IMR-90 (cell line): ENCODE measurements at regions not wholly inside any gene's neighbourhood (a gene's known extent, or its start where the extent isn't known, plus 50 kb on each side); places are given as distances from the start of the nearest gene placed in this dataset.

ENCODE experiments used
- ATAC-seq: fragments of 200-7000 bp; cut with Tn5 transposase; 2 replicates; pipeline ENCODE4 v1.9.1; 2020; ENCODE audit warnings: low read depth, mild to moderate bottlenecking, moderate library complexity
- BruUV-seq: library from RNA; stranded (reverse); fragments of 400-500 nt; replicated peaks from 2 replicates; lab custom pipeline; 2021; lab: Mats Ljungman, UMichigan
- CTCF ChIA-PET: fragments of 300-600 bp; formaldehyde crosslinking; extraction: SDS; loops from one replicate; lab custom pipeline; 2021; ENCODE audit warnings: antibody characterized with exemption; lab: Yijun Ruan, JAX
- POLR2A ChIA-PET: fragments of 300-600 bp; sonication (Branson Sonifier 250); formaldehyde crosslinking; loops from one replicate; lab custom pipeline; 2022; ENCODE audit warnings: antibody characterized with exemption; ENCODE audit not compliant: unreplicated experiment; lab: Charles Lee
- DNase-seq: peaks from one replicate; pipeline ENCODE4 v3.0.0; 2013
- H2AFZ ChIP-seq: replicated peaks from 2 replicates; pipeline ENCODE3; 2013; ENCODE audit warnings: low read length, mild to moderate bottlenecking; ENCODE audit not compliant: poor library complexity
- H2AK5ac ChIP-seq: 2 replicates; pipeline ENCODE4 v1.6.1; 2013; ENCODE audit warnings: low read depth, low read length, inconsistent platforms
- H2AK9ac ChIP-seq: replicated peaks from 2 replicates; pipeline ENCODE3; 2013; ENCODE audit warnings: mild to moderate bottlenecking, low read depth, low read length, moderate library complexity; ENCODE audit not compliant: poor library complexity
- H2BK120ac ChIP-seq: 2 replicates; pipeline ENCODE4 v1.6.1; 2013; ENCODE audit warnings: low read depth, low read length, inconsistent platforms
- H2BK15ac ChIP-seq: 3 replicates; pipeline ENCODE4 v1.6.1; 2013; ENCODE audit warnings: low read depth, low read length, inconsistent platforms
- H2BK20ac ChIP-seq: 2 replicates; pipeline ENCODE4 v1.6.1; 2013; ENCODE audit warnings: low read depth, mild to moderate bottlenecking, inconsistent platforms, low read length, moderate library complexity
- H2BK5ac ChIP-seq: 2 replicates; pipeline ENCODE4 v1.6.1; 2013; ENCODE audit warnings: mild to moderate bottlenecking, low read depth, low read length, inconsistent platforms; ENCODE audit not compliant: poor library complexity, severe bottlenecking
- H3K14ac ChIP-seq: replicated peaks from 2 replicates; pipeline ENCODE4 v1.6.1; 2013; ENCODE audit warnings: low read depth, low read length, inconsistent platforms
- H3K18ac ChIP-seq: 2 replicates; pipeline ENCODE4 v1.6.1; 2013; ENCODE audit warnings: low read depth, low read length, control low read depth
- H3K23ac ChIP-seq: 2 replicates; pipeline ENCODE4 v1.6.1; 2013; ENCODE audit warnings: low read depth, low read length, inconsistent platforms
- H3K27ac ChIP-seq: 2 replicates; pipeline ENCODE4 v1.5.1; 2013; ENCODE audit warnings: mild to moderate bottlenecking, control low read depth, low read length; ENCODE audit not compliant: insufficient read depth
- H3K27me3 ChIP-seq: 2 replicates; pipeline ENCODE4 v1.6.1; 2013; ENCODE audit warnings: low read length; ENCODE audit not compliant: control insufficient read depth, insufficient read depth
- H3K36me3 ChIP-seq: 2 replicates; pipeline ENCODE4 v1.6.1; 2013; ENCODE audit warnings: low read length, mixed read lengths; ENCODE audit not compliant: control insufficient read depth, insufficient read depth
- H3K4ac ChIP-seq: 2 replicates; pipeline ENCODE4 v1.6.1; 2013; ENCODE audit warnings: low read depth, low read length, inconsistent platforms
- H3K4me1 ChIP-seq: 2 replicates; pipeline ENCODE4 v1.6.1; 2013; ENCODE audit warnings: low read length, mixed read lengths; ENCODE audit not compliant: control insufficient read depth, insufficient read depth
- H3K4me2 ChIP-seq: 2 replicates; pipeline ENCODE4 v1.6.1; 2013; ENCODE audit warnings: low read depth, mild to moderate bottlenecking, control low read depth, low read length, moderate library complexity
- H3K4me3 ChIP-seq: 2 replicates; pipeline ENCODE4 v1.5.1; 2013; ENCODE audit warnings: low read depth, mild to moderate bottlenecking, control low read depth, low read length, moderate library complexity; ENCODE audit not compliant: insufficient read depth
- H3K56ac ChIP-seq: 2 replicates; pipeline ENCODE4 v1.6.1; 2013; ENCODE audit warnings: low read length, inconsistent platforms; ENCODE audit not compliant: insufficient read depth; ENCODE audit errors: extremely low read depth
- H3K79me1 ChIP-seq, 2 experiments: 2 replicates each; pipeline ENCODE4 v1.6.1; 2013; ENCODE audit warnings: low read length in 2 of 2, inconsistent platforms in 1 of 2, low read depth in 1 of 2
- H3K9ac ChIP-seq: 2 replicates; pipeline ENCODE4 v1.6.1; 2013; ENCODE audit warnings: low read depth, low read length, control low read depth
- H3K9me1 ChIP-seq: 2 replicates; pipeline ENCODE4 v1.6.1; 2013; ENCODE audit warnings: low read length, inconsistent platforms; ENCODE audit not compliant: insufficient read depth
- H3K9me3 ChIP-seq: 2 replicates; pipeline ENCODE4 v1.6.1; 2013; ENCODE audit warnings: low read length; ENCODE audit not compliant: control insufficient read depth, insufficient read depth
- H4K20me1 ChIP-seq: 2 replicates; pipeline ENCODE4 v1.6.1; 2013; ENCODE audit warnings: low read length, inconsistent platforms; ENCODE audit not compliant: insufficient read depth
- H4K5ac ChIP-seq: 2 replicates; pipeline ENCODE4 v1.6.1; 2013; ENCODE audit warnings: mild to moderate bottlenecking, low read depth, low read length, control low read depth
- H4K8ac ChIP-seq, 2 experiments: 2 replicates each; pipeline ENCODE4 v1.6.1; 2013; ENCODE audit warnings: low read depth in 2 of 2, low read length in 2 of 2, control low read depth in 1 of 2, inconsistent platforms in 1 of 2
- H4K91ac ChIP-seq: 2 replicates; pipeline ENCODE4 v1.6.1; 2013; ENCODE audit warnings: low read depth, low read length, inconsistent platforms; ENCODE audit not compliant: insufficient read depth
- CEBPB ChIP-seq: IDR thresholded peaks from 2 replicates; pipeline ENCODE4 v1.6.1; 2012; ENCODE audit warnings: low read depth, low read length, improper control_type of control experiment
- CTCF ChIP-seq: conservative IDR thresholded peaks from 2 replicates; pipeline ENCODE4 v1.5.1; 2012; ENCODE audit warnings: mild to moderate bottlenecking, low read depth, low read length, improper control_type of control experiment
- ELK1 ChIP-seq: fragments of 150-350 bp; IDR thresholded peaks from 2 replicates; pipeline ENCODE4 v1.6.1; 2016; ENCODE audit warnings: low read depth, mild to moderate bottlenecking, low read length, moderate library complexity, borderline replicate concordance
- MAFK ChIP-seq: IDR thresholded peaks from 2 replicates; pipeline ENCODE4 v1.6.1; 2012; ENCODE audit warnings: low read depth, low read length, improper control_type of control experiment
- MXI1 ChIP-seq: IDR thresholded peaks from 2 replicates; pipeline ENCODE4 v1.6.1; 2012; ENCODE audit warnings: low read depth, mild to moderate bottlenecking, low read length, moderate library complexity, borderline replicate concordance
- POLR2A ChIP-seq: IDR thresholded peaks from 2 replicates; pipeline ENCODE4 v1.6.1; 2012; ENCODE audit warnings: mild to moderate bottlenecking, low read depth, low read length
- RAD21 ChIP-seq: IDR thresholded peaks from 2 replicates; pipeline ENCODE4 v1.6.1; 2012; ENCODE audit warnings: low read length, improper control_type of control experiment
- RFX5 ChIP-seq: IDR thresholded peaks from 2 replicates; pipeline ENCODE4 v1.8.0; 2012; ENCODE audit warnings: low read depth, mild to moderate bottlenecking, low read length, moderate library complexity
- USF2 ChIP-seq: fragments of 150-350 bp; IDR thresholded peaks from 2 replicates; pipeline ENCODE4 v1.6.1; 2017; ENCODE audit warnings: mild to moderate bottlenecking, antibody characterized with exemption, low read length, low read depth
- dilution Hi-C: fragments of 300-500 bp; cut with HindIII; formaldehyde crosslinking; loops from one replicate; pipeline ENCODE4 v1.14.3; 2018; ENCODE audit warnings: low sequenced_read_pairs; ENCODE audit not compliant: unreplicated experiment
- in situ Hi-C: fragments of 300-500 bp; cut with MboI; formaldehyde crosslinking; loops from 3 replicates; pipeline ENCODE4 v1.14.3; 2019; ENCODE audit warnings: low sequenced_read_pairs, inconsistent platforms, mixed read lengths
- intact Hi-C: fragments of 100-400 bp; cut with micrococcal nuclease; formaldehyde crosslinking; loops from 2 replicates; pipeline ENCODE4 v1.10.0; 2022

- Histone ChIP-seq H2BK20ac (no peak overlapping the region), H3K56ac (no peak overlapping the region), H2AK5ac (no peak overlapping the region), H3K27me3 (no peaks in the 10 kb centered on the region), H4K5ac (no peak overlapping the region), H2AFZ (no peak overlapping the region), H3K36me3 (no peaks in the 10 kb centered on the region), H3K14ac (no peak overlapping the region), H4K8ac (no peak overlapping the region), H4K20me1 (no peaks in the 10 kb centered on the region), H2BK120ac (no peak overlapping the region), H2BK5ac (no peak overlapping the region), H3K27ac (no peak overlapping the region), H3K4ac (no peak overlapping the region), H3K9ac (no peak overlapping the region), H3K4me3 (no peak overlapping the region), H3K79me1 (no peaks in the 10 kb centered on the region), H3K9me1 (no peaks in the 10 kb centered on the region), H3K18ac (no peak overlapping the region), H2AK9ac (no peak overlapping the region), H3K4me1 (no peaks in the 10 kb centered on the region), H3K4me2 (no peak overlapping the region), H3K23ac (no peak overlapping the region), H2BK15ac (no peak overlapping the region), H4K91ac (no peak overlapping the region), H3K9me3 (peaks cover 3% of the 10 kb centered on the region)
- dilution Hi-C loops (no loop called here), intact Hi-C loops (no loop called here), in situ Hi-C loops (no loop called here)
- no peak for DNase-seq
- BruUV-seq: no TSS peak
- ChIA-PET CTCF (no interaction called here), POLR2A (no interaction called here)
- no peak for ATAC-seq
- TF ChIP-seq RFX5: no peak
- TF ChIP-seq ELK1: no peak
- TF ChIP-seq USF2: no peak
- TF ChIP-seq CEBPB: no peak
- no peak for TF ChIP-seq MAFK
- TF ChIP-seq POLR2A: no peak
- no peak for TF ChIP-seq CTCF
- TF ChIP-seq MXI1: no peak
- TF ChIP-seq RAD21: no peak
Observed at GRCh38 chr13:58399263-58399662, 767.7 kb downstream of the PCDH17 start.
